ENCODE measurements at regions not wholly inside any gene's neighbourhood (a gene's known extent, or its start where the extent isn't known, plus 50 kb on each side); places are given as distances from the start of the nearest gene placed in this dataset.

GRCh38 chr1:82108843-82109242 lies 308.1 kb downstream of the ADGRL2 start:
- H3K27me3 Mint-ChIP-seq (ENCODE audit: low read depth), result no peaks in the 10 kb centered on the region
- H3K4me1 Mint-ChIP-seq, result peaks cover 18% of the 10 kb centered on the region
- peaks cover 7% of the 10 kb centered on the region for H3K9me3 Mint-ChIP-seq
- TF ChIP-seq CTCF (IDR thresholded peaks at IDR 0.05; ENCODE audit: unreplicated experiment), result no peak
- H3K36me3 Mint-ChIP-seq, result peaks cover 7% of the 10 kb centered on the region
- no peak for DNase-seq (ENCODE audit: low spot score in 2 of 2, unreplicated experiment in 2 of 2)
- H3K27ac Mint-ChIP-seq, result no peak overlapping the region
- H3K4me3 Mint-ChIP-seq, result no peak overlapping the region

- peaks cover 12% of the 10 kb centered on the region for H3K36me3 Mint-ChIP-seq
- no peaks in the 10 kb centered on the region for H3K27me3 Mint-ChIP-seq (ENCODE audit: low read depth)
- H3K4me3 Mint-ChIP-seq, result no peak overlapping the region
- TF ChIP-seq CTCF (IDR thresholded peaks at IDR 0.05; ENCODE audit: unreplicated experiment), result no peak
- H3K4me1 Mint-ChIP-seq, result peaks cover 18% of the 10 kb centered on the region
- H3K27ac Mint-ChIP-seq, result no peak overlapping the region
- peaks cover 23% of the 10 kb centered on the region for H3K9me3 Mint-ChIP-seq
- DNase-seq (ENCODE audit: low spot score in 2 of 2, unreplicated experiment in 2 of 2), result no peak
Measured at GRCh38 chr1:82106672-82107071, 305.9 kb downstream of the ADGRL2 start.

GRCh38 chr1:82099170-82099569 lies 298.4 kb downstream of the ADGRL2 start:
- H3K9me3 Mint-ChIP-seq, result peaks cover 15% of the 10 kb centered on the region
- H3K36me3 Mint-ChIP-seq, result peaks cover 5% of the 10 kb centered on the region
- H3K27me3 Mint-ChIP-seq (ENCODE audit: low read depth), result no peaks in the 10 kb centered on the region
- no peak overlapping the region for H3K27ac Mint-ChIP-seq
- H3K4me3 Mint-ChIP-seq, result no peak overlapping the region
- DNase-seq (ENCODE audit: low spot score in 2 of 2, unreplicated experiment in 2 of 2), result no peak
- no peak for TF ChIP-seq CTCF (IDR thresholded peaks at IDR 0.05; ENCODE audit: unreplicated experiment)
- peaks cover 2% of the 10 kb centered on the region for H3K4me1 Mint-ChIP-seq

GRCh38 chr1:82094136-82094535 lies 293.4 kb downstream of the ADGRL2 start:
- no peak overlapping the region for H3K4me3 Mint-ChIP-seq
- DNase-seq (ENCODE audit: low spot score in 2 of 2, unreplicated experiment in 2 of 2), result no peak
- H3K4me1 Mint-ChIP-seq, result peaks cover 2% of the 10 kb centered on the region
- no peak for TF ChIP-seq CTCF (IDR thresholded peaks at IDR 0.05; ENCODE audit: unreplicated experiment)
- no peaks in the 10 kb centered on the region for H3K36me3 Mint-ChIP-seq
- H3K9me3 Mint-ChIP-seq, result no peaks in the 10 kb centered on the region
- H3K27me3 Mint-ChIP-seq (ENCODE audit: low read depth), result no peaks in the 10 kb centered on the region
- H3K27ac Mint-ChIP-seq, result no peak overlapping the region

GRCh38 chr1:82091729-82092128 lies 291.0 kb downstream of the ADGRL2 start:
- Mint-ChIP-seq H3K4me1 (peaks cover 2% of the 10 kb centered on the region), H3K27ac (no peak overlapping the region)

More at GRCh38 chr1:82091729-82092128, 291.0 kb downstream of the ADGRL2 start:
- H3K9me3 Mint-ChIP-seq, result peaks cover 5% of the 10 kb centered on the region
- no peak for DNase-seq (ENCODE audit: low spot score in 2 of 2, unreplicated experiment in 2 of 2)
- no peaks in the 10 kb centered on the region for H3K27me3 Mint-ChIP-seq (ENCODE audit: low read depth)
- H3K36me3 Mint-ChIP-seq, result no peaks in the 10 kb centered on the region
- no peak overlapping the region for H3K4me3 Mint-ChIP-seq
- no peak for TF ChIP-seq CTCF (IDR thresholded peaks at IDR 0.05; ENCODE audit: unreplicated experiment)
